Upper lobe of right lung (tissue), 1 donor: ENCODE measurements at regions not wholly inside any gene's neighbourhood (a gene's known extent, or its start where the extent isn't known, plus 50 kb on each side); places are given as distances from the start of the nearest gene placed in this dataset.

Experiments
- ATAC-seq: fragments of 200-7000 bp; cut with Tn5 transposase; one replicate; pipeline ENCODE4 v1.9.1; 2020; ENCODE audit warnings: mild to moderate bottlenecking, moderate library complexity
- DNase-seq: peaks from one replicate; pipeline ENCODE4 v3.0.0-alpha.2; 2020
- H3K27ac ChIP-seq: fragments of 200-600 bp; one replicate; pipeline ENCODE4 v1.8.0; 2022
- H3K27me3 ChIP-seq: fragments of 200-600 bp; one replicate; pipeline ENCODE4 v1.8.0; 2022; ENCODE audit warnings: mild to moderate bottlenecking
- H3K36me3 ChIP-seq: fragments of 200-600 bp; one replicate; pipeline ENCODE4 v1.8.0; 2022
- H3K4me1 ChIP-seq: fragments of 200-600 bp; one replicate; pipeline ENCODE4 v1.8.0; 2022
- H3K4me3 ChIP-seq: fragments of 200-600 bp; one replicate; pipeline ENCODE4 v1.8.0; 2022; ENCODE audit warnings: mild to moderate bottlenecking
- H3K9me3 ChIP-seq: fragments of 200-600 bp; one replicate; pipeline ENCODE4 v1.8.0; 2022
- intact Hi-C: fragments of 100-400 bp; cut with DNase I; formaldehyde crosslinking; loops from one replicate; pipeline ENCODE4 v1.11.0; 2022
- TF ChIP-seq, protein P1 (sequence below): fragments of 200-600 bp; IDR thresholded peaks from one replicate; pipeline ENCODE4 v1.8.0; 2022; ENCODE audit warnings: antibody characterized with exemption
- donor health status: DM: no; HTN: yes; CAD: no; lungs with severe emphysema.

DNA sequence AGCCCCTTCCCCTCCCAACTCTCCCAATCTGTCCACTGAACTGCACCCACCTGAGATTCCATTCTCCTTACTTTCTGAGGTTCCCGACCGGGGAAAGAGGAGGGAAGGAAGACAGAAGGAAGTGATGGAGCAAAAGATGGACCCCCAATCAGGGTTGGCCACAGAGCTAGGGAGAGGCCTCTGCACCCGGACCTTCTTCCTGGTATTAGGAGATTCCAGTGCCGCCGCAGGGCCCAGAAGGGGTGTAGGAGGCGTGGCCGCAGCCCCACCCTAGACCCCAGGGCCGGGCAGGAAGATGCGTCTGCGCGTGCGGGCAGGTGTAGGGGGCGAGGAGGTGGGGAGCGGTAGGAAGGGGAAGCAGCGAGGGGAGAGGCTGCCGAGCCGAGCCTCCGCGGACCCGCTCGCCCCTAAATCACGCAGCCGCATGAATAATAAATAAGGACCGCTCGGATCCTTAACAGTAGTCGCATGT lies 104.2 kb upstream of the MVB12B start:
- H3K4me3 ChIP-seq: no peak overlapping the region
- intact Hi-C loops: no loop called here
- no peak for DNase-seq
- no peak overlapping the region for H3K27ac ChIP-seq
- no peaks in the 10 kb centered on the region for H3K4me1 ChIP-seq
- no peaks in the 10 kb centered on the region for H3K9me3 ChIP-seq
- no peak for ATAC-seq
- TF ChIP-seq, protein P1, sequence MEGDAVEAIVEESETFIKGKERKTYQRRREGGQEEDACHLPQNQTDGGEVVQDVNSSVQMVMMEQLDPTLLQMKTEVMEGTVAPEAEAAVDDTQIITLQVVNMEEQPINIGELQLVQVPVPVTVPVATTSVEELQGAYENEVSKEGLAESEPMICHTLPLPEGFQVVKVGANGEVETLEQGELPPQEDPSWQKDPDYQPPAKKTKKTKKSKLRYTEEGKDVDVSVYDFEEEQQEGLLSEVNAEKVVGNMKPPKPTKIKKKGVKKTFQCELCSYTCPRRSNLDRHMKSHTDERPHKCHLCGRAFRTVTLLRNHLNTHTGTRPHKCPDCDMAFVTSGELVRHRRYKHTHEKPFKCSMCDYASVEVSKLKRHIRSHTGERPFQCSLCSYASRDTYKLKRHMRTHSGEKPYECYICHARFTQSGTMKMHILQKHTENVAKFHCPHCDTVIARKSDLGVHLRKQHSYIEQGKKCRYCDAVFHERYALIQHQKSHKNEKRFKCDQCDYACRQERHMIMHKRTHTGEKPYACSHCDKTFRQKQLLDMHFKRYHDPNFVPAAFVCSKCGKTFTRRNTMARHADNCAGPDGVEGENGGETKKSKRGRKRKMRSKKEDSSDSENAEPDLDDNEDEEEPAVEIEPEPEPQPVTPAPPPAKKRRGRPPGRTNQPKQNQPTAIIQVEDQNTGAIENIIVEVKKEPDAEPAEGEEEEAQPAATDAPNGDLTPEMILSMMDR: no peak
- no peaks in the 10 kb centered on the region for H3K36me3 ChIP-seq
- peaks cover 60% of the 10 kb centered on the region for H3K27me3 ChIP-seq

DNA sequence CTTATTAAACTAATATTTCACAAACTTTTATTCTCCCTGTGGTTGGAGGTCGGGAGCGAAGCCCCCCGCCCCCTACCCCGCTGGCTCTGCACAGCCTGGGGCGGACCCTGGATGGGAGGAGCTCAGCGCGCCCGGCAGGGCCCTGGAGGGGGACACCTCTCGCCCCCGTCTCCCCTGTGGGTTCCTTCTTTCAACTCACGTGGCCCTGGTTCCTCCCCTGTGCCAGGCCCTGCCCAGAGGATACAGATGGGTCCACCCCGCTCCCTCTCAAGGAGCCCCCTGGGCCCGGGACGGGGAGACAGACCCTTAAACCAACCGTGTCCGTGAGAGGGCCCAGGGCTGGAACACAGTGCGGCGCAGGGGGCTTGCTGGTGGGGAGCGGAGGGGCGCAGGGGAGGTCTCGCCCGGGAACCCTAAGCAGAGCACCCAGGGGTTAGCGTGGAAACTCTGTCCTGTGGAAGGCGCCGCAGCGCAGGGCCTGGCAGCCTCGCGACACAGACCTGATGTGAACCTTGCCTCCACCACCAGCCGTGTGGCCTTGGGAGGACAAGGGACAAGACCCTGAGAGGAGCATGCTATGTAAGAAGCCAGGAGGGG lies 103.7 kb upstream of the MVB12B start:
- ATAC-seq (no peak), DNase-seq (no peak)
- TF ChIP-seq, protein P1: no peak
- no peak overlapping the region for H3K27ac ChIP-seq
- no peak overlapping the region for H3K4me3 ChIP-seq
- peaks cover 57% of the 10 kb centered on the region for H3K27me3 ChIP-seq
- intact Hi-C loops: no loop called here
- H3K4me1 ChIP-seq: no peaks in the 10 kb centered on the region
- no peaks in the 10 kb centered on the region for H3K9me3 ChIP-seq
- no peaks in the 10 kb centered on the region for H3K36me3 ChIP-seq

DNA sequence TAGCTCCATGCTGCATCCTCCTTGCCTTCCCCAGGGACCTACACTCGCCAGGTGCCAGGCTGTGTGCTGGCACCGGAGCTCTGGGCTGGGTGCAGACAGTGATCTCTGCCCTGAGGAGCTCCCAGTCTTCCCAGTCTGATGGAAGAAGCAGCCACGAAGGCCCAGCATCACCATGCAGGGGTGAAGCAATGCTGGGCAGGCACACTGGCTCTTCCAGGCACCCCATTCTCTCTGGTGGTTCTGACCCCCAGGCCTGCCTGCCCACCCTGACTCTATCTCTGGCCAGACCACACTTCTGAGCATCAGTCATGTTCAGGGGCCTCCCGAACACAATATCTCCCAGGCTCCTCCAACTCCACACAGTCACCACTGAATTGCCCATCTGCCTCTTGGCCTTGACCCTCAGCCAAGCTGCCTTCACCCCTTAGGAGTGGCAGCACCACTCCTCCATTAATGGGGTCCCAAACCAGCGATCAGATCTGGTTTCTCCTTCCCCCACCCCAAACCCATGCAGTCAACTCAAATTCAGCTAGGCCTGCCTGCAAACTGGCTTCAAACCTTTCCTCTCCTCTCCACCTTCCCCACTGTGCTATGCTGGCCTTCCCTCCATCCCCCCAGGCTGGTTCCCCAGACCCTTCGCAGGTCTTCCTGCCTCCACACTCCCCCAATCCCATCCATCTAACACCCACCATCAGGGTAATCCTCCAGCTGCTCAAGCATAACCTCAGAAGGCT lies 102.7 kb upstream of the MVB12B start:
- ATAC-seq: no peak
- Histone ChIP-seq H3K9me3 (no peaks in the 10 kb centered on the region), H3K4me1 (no peaks in the 10 kb centered on the region), H3K36me3 (no peaks in the 10 kb centered on the region), H3K4me3 (no peak overlapping the region), H3K27ac (no peak overlapping the region), H3K27me3 (peaks cover 49% of the 10 kb centered on the region)
- DNase-seq: no peak
- TF ChIP-seq, protein P1: no peak
- intact Hi-C loops: no loop called here

DNA sequence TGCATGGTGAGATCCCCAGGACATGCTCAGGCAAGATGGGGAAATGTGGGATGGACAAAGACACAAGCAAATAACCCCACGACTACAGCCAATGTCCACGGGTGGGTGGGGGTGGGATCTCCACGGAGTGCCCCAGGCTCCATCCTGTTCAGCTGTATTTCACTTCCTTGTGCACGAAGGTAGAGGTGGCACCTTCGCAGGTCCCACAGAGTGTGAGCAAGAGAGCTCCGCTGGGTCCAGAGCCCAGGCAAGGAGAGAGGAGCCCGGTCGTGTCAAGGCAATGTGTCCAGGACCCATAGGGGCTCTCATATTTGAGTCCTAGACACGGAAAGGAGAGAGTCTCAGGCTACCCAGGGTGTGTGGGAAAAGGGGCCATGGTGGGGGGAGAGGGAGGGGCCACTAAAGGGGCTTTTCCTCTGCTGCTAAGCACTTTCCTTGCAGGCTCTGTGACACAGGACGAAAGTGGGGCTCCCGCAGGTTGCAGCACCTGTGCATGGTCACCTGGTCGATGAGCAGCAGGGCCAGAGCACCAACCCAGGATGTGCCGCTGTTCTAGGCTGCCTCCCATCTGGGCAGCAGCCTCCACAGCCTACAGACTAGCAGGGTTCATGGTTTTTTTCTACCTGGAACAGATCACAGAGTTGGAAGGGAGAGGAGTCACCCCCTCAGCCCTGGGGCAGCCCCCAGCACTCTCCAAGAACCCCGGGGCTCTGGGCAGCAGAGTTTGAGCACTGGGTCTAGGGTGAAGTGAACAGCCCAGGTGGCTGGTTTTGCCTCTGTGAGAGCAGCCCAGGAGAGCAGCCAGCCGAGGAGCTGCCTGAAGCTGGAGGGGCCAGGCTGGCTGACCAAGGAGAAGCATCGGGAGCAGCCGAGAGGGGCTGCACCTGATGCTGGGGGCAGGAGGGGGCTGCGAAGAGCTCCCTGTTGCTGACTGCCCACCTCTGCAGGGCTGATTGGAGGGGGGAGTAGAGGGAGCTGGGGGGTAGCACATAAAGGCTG lies 100.7 kb upstream of the MVB12B start:
- H3K27me3 ChIP-seq: peaks cover 41% of the 10 kb centered on the region
- H3K27ac ChIP-seq: no peak overlapping the region
- no peaks in the 10 kb centered on the region for H3K4me1 ChIP-seq
- no peaks in the 10 kb centered on the region for H3K9me3 ChIP-seq
- intact Hi-C loops: no loop called here
- TF ChIP-seq, protein P1: no peak
- H3K4me3 ChIP-seq: no peak overlapping the region
- DNase-seq (no peak), ATAC-seq (no peak)
- H3K36me3 ChIP-seq: no peaks in the 10 kb centered on the region

DNA sequence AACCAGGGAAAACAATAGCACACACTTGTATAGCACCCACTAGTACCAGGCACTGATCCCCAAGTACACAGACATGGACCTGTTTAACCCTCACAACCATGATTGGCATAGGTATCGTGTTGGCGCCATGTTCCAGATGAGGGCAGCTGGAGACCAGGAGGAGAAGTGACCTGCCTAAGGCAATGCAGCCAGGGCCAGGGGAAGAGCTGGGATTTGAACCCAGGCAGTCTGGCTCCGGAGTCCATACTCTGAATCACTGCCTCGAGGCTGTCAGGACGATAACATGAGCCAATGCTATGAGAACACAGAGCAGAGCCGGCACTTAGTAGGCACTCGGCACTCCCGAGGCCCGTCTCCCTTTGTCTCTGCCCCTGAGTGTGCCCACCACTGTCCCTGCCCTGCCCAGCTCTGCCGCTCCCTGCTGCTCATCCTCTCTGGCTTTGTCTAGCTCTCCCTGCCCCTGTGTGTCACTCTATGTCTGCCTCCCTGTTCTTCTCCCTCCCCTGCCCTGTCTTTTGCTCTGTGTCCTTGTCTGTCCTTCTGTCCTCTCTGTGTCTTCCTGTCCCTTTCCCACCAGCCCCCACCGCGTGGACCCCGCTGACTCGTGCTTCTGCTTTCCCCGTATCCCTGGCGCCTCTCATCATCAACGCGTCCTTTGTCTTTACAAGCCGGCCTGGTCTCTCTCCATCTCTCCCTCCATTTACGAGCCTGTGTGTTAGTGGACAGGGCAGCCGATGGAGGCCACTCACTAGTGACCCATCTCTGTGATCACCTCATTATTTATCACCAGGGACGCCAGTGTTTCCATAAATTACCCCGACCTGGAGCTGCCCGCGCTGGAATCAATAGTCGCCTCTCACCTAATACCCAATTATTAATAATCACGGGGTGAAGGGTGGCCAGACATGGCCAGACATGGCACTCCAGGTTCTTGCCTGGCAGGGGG lies 99.4 kb upstream of the MVB12B start:
- DNase-seq (no peak), ATAC-seq (no peak)
- TF ChIP-seq, protein P1: no peak
- Histone ChIP-seq H3K4me3 (no peak overlapping the region), H3K9me3 (no peaks in the 10 kb centered on the region), H3K27ac (no peak overlapping the region), H3K27me3 (peaks cover 27% of the 10 kb centered on the region), H3K4me1 (no peaks in the 10 kb centered on the region), H3K36me3 (no peaks in the 10 kb centered on the region)
- intact Hi-C loops: no loop called here
